ENCODE measurements at regions not wholly inside any gene's neighbourhood (a gene's known extent, or its start where the extent isn't known, plus 50 kb on each side); places are given as distances from the start of the nearest gene placed in this dataset.

- no peak for DNase-seq
These were observed 635.2 kb upstream of the FRG1 start for GRCh38 chr4:189305500-189305899.

GRCh38 chr4:189311251-189311650 is 629.4 kb upstream of the FRG1 start:
- DNase-seq = no peak

GRCh38 chr4:189313064-189313463 is 627.6 kb upstream of the FRG1 start:
- DNase-seq = no peak

GRCh38 chr4:189313861-189314513 is 626.7 kb upstream of the FRG1 start:
- no peak for DNase-seq

- no peak for DNase-seq
These were observed 618.2 kb upstream of the FRG1 start for GRCh38 chr4:189322426-189322825.

GRCh38 chr4:189341881-189342280 is 598.8 kb upstream of the FRG1 start:
- DNase-seq = no peak

- DNase-seq = no peak
These were observed 585.1 kb upstream of the FRG1 start for GRCh38 chr4:189355590-189355989.

- no peak for DNase-seq
These were observed 578.3 kb upstream of the FRG1 start for GRCh38 chr4:189362364-189362763.

GRCh38 chr4:189364032-189364449 is 576.6 kb upstream of the FRG1 start:
- no peak for DNase-seq

GRCh38 chr4:189365451-189365850 is 575.2 kb upstream of the FRG1 start:
- DNase-seq = no peak

GRCh38 chr4:189367832-189368231 is 572.8 kb upstream of the FRG1 start:
- DNase-seq = no peak

- DNase-seq = no peak
These were observed 566.5 kb upstream of the FRG1 start for GRCh38 chr4:189374176-189374575.

GRCh38 chr4:189376901-189377300 is 563.8 kb upstream of the FRG1 start:
- DNase-seq = no peak

GRCh38 chr4:189377569-189377968 is 563.1 kb upstream of the FRG1 start:
- no peak for DNase-seq

- no peak for DNase-seq
These were observed 555.6 kb upstream of the FRG1 start for GRCh38 chr4:189385098-189385497.

- DNase-seq = no peak
These were observed 555.1 kb upstream of the FRG1 start for GRCh38 chr4:189385579-189385978.

- no peak for DNase-seq
These were observed 544.2 kb upstream of the FRG1 start for GRCh38 chr4:189396435-189396834.

- no peak for DNase-seq
These were observed 536.4 kb upstream of the FRG1 start for GRCh38 chr4:189404271-189404670.

- DNase-seq = no peak
These were observed 531.5 kb upstream of the FRG1 start for GRCh38 chr4:189409158-189409557.

- no peak for DNase-seq
These were observed 526.7 kb upstream of the FRG1 start for GRCh38 chr4:189414021-189414420.

- DNase-seq = no peak
These were observed 520.1 kb upstream of the FRG1 start for GRCh38 chr4:189420572-189420971.

GRCh38 chr4:189436207-189436606 is 504.5 kb upstream of the FRG1 start:
- DNase-seq = no peak

GRCh38 chr4:189440716-189441115 is 500.0 kb upstream of the FRG1 start:
- no peak for DNase-seq

GRCh38 chr4:189443341-189443740 is 497.3 kb upstream of the FRG1 start:
- DNase-seq = no peak

GRCh38 chr4:189445613-189446012 is 495.1 kb upstream of the FRG1 start:
- DNase-seq = no peak

GRCh38 chr4:189463734-189464133 is 476.9 kb upstream of the FRG1 start:
- no peak for DNase-seq

Data from activated naive CD4-positive, alpha-beta T cell (primary cell).